Neural cell (in vitro differentiated cells): ENCODE measurements at regions not wholly inside any gene's neighbourhood (a gene's known extent, or its start where the extent isn't known, plus 50 kb on each side); places are given as distances from the start of the nearest gene placed in this dataset.

ENCODE experiments used
- EP300 ChIP-seq: fragments of 450-650 bp; conservative IDR thresholded peaks from 2 replicates; pipeline ENCODE4 v1.6.1; 2014; ENCODE audit warnings: antibody characterized with exemption, mild to moderate bottlenecking, moderate library complexity; ENCODE audit not compliant: poor library complexity, severe bottlenecking
- MXI1 ChIP-seq: fragments of 450-650 bp; conservative IDR thresholded peaks from 2 replicates; pipeline ENCODE4 v1.6.1; 2014; ENCODE audit warnings: antibody characterized with exemption, mild to moderate bottlenecking; ENCODE audit not compliant: poor library complexity, severe bottlenecking
- RAD21 ChIP-seq: fragments of 450-650 bp; conservative IDR thresholded peaks from 2 replicates; pipeline ENCODE4 v1.6.1; 2014; ENCODE audit warnings: antibody characterized with exemption, mild to moderate bottlenecking, moderate library complexity
- REST ChIP-seq: IDR thresholded peaks from 2 replicates; pipeline ENCODE4 v1.6.1; 2012; ENCODE audit warnings: borderline replicate concordance
- SMC3 ChIP-seq: fragments of 450-650 bp; conservative IDR thresholded peaks from 2 replicates; pipeline ENCODE4 v1.6.1; 2014; ENCODE audit warnings: antibody characterized with exemption, mild to moderate bottlenecking, moderate library complexity; ENCODE audit not compliant: poor library complexity
- TAF1 ChIP-seq: IDR thresholded peaks from 2 replicates; pipeline ENCODE4 v1.6.1; 2012; ENCODE audit warnings: low read depth
- TF ChIP-seq, protein P1 (sequence below): fragments of 450-650 bp; IDR thresholded peaks from 2 replicates; pipeline ENCODE4 v1.5.1; 2014; ENCODE audit warnings: antibody characterized with exemption, mild to moderate bottlenecking, moderate library complexity; ENCODE audit not compliant: poor library complexity, severe bottlenecking

- TF ChIP-seq TAF1: no peak
- TF ChIP-seq, protein P1, sequence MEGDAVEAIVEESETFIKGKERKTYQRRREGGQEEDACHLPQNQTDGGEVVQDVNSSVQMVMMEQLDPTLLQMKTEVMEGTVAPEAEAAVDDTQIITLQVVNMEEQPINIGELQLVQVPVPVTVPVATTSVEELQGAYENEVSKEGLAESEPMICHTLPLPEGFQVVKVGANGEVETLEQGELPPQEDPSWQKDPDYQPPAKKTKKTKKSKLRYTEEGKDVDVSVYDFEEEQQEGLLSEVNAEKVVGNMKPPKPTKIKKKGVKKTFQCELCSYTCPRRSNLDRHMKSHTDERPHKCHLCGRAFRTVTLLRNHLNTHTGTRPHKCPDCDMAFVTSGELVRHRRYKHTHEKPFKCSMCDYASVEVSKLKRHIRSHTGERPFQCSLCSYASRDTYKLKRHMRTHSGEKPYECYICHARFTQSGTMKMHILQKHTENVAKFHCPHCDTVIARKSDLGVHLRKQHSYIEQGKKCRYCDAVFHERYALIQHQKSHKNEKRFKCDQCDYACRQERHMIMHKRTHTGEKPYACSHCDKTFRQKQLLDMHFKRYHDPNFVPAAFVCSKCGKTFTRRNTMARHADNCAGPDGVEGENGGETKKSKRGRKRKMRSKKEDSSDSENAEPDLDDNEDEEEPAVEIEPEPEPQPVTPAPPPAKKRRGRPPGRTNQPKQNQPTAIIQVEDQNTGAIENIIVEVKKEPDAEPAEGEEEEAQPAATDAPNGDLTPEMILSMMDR: no peak
- TF ChIP-seq EP300: no peak
- TF ChIP-seq MXI1: no peak
- TF ChIP-seq REST: no peak
- TF ChIP-seq SMC3: no peak
- TF ChIP-seq RAD21: no peak
Measured at GRCh38 chr2:103386872-103387271, 625.0 kb downstream of the TMEM182 start.
